Parathyroid adenoma (tissue), 2 donors: ENCODE measurements at regions not wholly inside any gene's neighbourhood (a gene's known extent, or its start where the extent isn't known, plus 50 kb on each side); places are given as distances from the start of the nearest gene placed in this dataset.

ENCODE experiments used
- H2AFZ ChIP-seq: fragments of 300-600 bp; sonication (generic); one replicate; pipeline ENCODE4 v1.7.0; 2017; ENCODE audit warnings: antibody characterized with exemption, mild to moderate bottlenecking
- H3K27ac ChIP-seq: fragments of 300-600 bp; sonication (generic); one replicate; pipeline ENCODE4 v1.7.0; 2017
- H3K27me3 ChIP-seq: fragments of 300-600 bp; sonication (generic); one replicate; pipeline ENCODE4 v1.7.0; 2017; ENCODE audit warnings: low read length; ENCODE audit not compliant: control insufficient read depth, insufficient read depth
- H3K36me3 ChIP-seq: fragments of 300-600 bp; sonication (generic); one replicate; pipeline ENCODE4 v1.7.0; 2017; ENCODE audit warnings: low read length; ENCODE audit not compliant: control insufficient read depth, insufficient read depth
- H3K4me1 ChIP-seq: fragments of 300-600 bp; sonication (generic); one replicate; pipeline ENCODE4 v1.7.0; 2017; ENCODE audit warnings: control low read depth
- H3K4me2 ChIP-seq: fragments of 300-600 bp; sonication (generic); one replicate; pipeline ENCODE4 v1.7.0; 2017; ENCODE audit warnings: low read length
- H3K4me3 ChIP-seq: fragments of 300-600 bp; sonication (generic); one replicate; pipeline ENCODE4 v1.7.0; 2017; ENCODE audit warnings: low read depth, low read length
- H3K79me2 ChIP-seq: fragments of 300-600 bp; sonication (generic); one replicate; pipeline ENCODE4 v1.7.0; 2017; ENCODE audit warnings: control low read depth
- H3K9ac ChIP-seq: fragments of 300-600 bp; sonication (generic); one replicate; pipeline ENCODE4 v1.7.0; 2017; ENCODE audit warnings: mild to moderate bottlenecking
- H3K9me3 ChIP-seq: fragments of 300-600 bp; sonication (generic); one replicate; pipeline ENCODE4 v1.7.0; 2017; ENCODE audit warnings: low read length; ENCODE audit not compliant: control insufficient read depth
- TF ChIP-seq, protein P1 (sequence below): fragments of 300-600 bp; sonication (generic); IDR thresholded peaks from one replicate; pipeline ENCODE4 v1.7.0; 2017; ENCODE audit warnings: antibody characterized with exemption, mild to moderate bottlenecking
- donor health status: primary hyperparathyroidism.

DNA sequence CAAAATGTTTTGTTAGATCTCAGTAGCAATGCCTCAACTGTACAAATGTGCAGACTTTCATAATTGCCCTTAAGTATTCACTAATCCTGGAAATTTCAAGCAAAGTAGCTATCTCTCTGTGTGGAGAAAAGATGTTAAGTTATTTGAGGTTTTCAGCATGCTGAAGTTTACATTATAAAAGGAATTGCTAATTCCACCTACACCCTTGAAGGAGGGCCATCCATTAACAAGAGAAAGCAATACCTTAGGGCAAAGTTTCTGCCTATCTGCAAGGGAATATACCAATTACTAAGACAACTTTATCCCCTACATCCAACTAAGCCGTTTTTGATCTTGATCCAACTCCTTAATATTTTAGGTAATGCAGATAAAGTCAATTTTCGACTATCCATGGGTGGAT is 380.7 kb upstream of the BTBD3 start:
- Histone ChIP-seq H3K79me2 (no peaks in the 10 kb centered on the region), H3K27ac (no peak overlapping the region), H3K27me3 (no peaks in the 10 kb centered on the region), H3K9me3 (no peaks in the 10 kb centered on the region), H3K9ac (no peak overlapping the region), H3K4me3 (no peak overlapping the region), H3K36me3 (no peaks in the 10 kb centered on the region), H2AFZ (no peak overlapping the region), H3K4me1 (no peaks in the 10 kb centered on the region), H3K4me2 (no peak overlapping the region)
- TF ChIP-seq, protein P1, sequence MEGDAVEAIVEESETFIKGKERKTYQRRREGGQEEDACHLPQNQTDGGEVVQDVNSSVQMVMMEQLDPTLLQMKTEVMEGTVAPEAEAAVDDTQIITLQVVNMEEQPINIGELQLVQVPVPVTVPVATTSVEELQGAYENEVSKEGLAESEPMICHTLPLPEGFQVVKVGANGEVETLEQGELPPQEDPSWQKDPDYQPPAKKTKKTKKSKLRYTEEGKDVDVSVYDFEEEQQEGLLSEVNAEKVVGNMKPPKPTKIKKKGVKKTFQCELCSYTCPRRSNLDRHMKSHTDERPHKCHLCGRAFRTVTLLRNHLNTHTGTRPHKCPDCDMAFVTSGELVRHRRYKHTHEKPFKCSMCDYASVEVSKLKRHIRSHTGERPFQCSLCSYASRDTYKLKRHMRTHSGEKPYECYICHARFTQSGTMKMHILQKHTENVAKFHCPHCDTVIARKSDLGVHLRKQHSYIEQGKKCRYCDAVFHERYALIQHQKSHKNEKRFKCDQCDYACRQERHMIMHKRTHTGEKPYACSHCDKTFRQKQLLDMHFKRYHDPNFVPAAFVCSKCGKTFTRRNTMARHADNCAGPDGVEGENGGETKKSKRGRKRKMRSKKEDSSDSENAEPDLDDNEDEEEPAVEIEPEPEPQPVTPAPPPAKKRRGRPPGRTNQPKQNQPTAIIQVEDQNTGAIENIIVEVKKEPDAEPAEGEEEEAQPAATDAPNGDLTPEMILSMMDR = no peak

DNA sequence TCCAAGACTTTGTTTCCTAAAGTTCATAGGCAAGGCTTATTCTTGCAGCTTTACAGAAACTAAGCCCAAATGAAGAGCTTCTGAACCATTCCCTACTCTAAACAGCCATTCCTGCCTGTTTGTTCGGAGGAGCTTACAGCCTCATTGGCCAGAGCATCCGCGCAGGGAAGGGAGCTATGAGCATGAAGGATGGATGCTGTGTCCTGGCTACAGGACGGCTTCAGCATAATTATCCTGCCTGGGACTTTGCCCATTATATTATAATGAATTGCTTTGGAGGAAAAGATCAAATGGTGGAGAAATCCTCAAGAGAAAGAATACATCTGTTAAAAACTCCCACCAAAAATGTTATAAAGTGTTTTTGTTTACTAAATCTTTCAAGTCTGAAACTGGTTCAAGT is 378.2 kb upstream of the BTBD3 start:
- Histone ChIP-seq H3K27me3 (no peaks in the 10 kb centered on the region), H3K4me1 (no peaks in the 10 kb centered on the region), H3K79me2 (no peaks in the 10 kb centered on the region), H3K4me3 (no peak overlapping the region), H3K9ac (no peak overlapping the region), H3K9me3 (no peaks in the 10 kb centered on the region), H2AFZ (no peak overlapping the region), H3K4me2 (no peak overlapping the region), H3K27ac (no peak overlapping the region), H3K36me3 (no peaks in the 10 kb centered on the region)
- TF ChIP-seq, protein P1 = no peak

DNA sequence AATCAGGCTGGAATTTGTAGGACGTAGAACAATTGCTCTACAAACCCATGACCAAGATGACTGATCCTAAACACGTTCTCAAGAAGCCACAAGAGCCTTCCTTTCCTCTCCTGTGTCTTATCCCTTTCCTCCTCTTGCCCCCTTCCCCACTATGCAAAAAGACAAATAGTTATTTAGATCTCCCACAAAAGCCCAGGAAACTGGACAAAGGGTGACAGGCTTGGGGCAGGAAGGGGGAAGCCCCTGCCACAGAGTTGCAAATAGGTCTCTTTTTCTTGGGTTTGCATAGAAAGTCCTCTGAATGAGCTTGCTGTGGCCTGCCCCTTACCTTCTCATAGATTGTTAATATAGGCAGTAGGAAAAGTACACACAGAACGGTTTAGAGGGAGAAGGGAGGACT is 377.1 kb upstream of the BTBD3 start:
- H3K4me1 ChIP-seq = no peaks in the 10 kb centered on the region
- H3K36me3 ChIP-seq = no peaks in the 10 kb centered on the region
- H3K27me3 ChIP-seq = no peaks in the 10 kb centered on the region
- no peak overlapping the region for H2AFZ ChIP-seq
- H3K9ac ChIP-seq = no peak overlapping the region
- H3K9me3 ChIP-seq = no peaks in the 10 kb centered on the region
- TF ChIP-seq, protein P1 = no peak
- no peak overlapping the region for H3K4me2 ChIP-seq
- no peaks in the 10 kb centered on the region for H3K79me2 ChIP-seq
- no peak overlapping the region for H3K4me3 ChIP-seq
- H3K27ac ChIP-seq = no peak overlapping the region

DNA sequence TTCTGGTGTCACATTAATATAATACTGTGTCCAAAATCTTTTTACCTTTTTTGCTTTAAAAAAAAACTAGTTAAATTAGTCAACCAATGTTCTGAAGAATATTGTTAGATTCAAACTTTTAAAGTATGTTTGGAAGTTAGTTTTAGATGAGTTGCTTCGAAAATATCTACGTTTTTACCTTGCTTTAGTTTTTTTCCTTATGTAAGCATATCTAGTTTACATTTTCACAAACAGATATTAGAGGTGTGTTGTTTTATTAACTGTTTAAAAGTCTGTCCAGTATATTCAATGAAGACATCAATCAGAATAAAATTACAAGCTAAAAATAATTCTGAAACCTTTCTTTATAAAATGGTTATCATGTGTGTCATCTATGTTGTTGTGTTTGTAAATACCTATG is 375.0 kb upstream of the BTBD3 start:
- Histone ChIP-seq H3K4me2 (no peak overlapping the region), H3K27me3 (no peaks in the 10 kb centered on the region), H3K36me3 (no peaks in the 10 kb centered on the region), H3K9me3 (no peaks in the 10 kb centered on the region), H2AFZ (no peak overlapping the region), H3K4me3 (no peak overlapping the region), H3K79me2 (no peaks in the 10 kb centered on the region), H3K27ac (no peak overlapping the region), H3K4me1 (no peaks in the 10 kb centered on the region), H3K9ac (no peak overlapping the region)
- TF ChIP-seq, protein P1 = no peak

DNA sequence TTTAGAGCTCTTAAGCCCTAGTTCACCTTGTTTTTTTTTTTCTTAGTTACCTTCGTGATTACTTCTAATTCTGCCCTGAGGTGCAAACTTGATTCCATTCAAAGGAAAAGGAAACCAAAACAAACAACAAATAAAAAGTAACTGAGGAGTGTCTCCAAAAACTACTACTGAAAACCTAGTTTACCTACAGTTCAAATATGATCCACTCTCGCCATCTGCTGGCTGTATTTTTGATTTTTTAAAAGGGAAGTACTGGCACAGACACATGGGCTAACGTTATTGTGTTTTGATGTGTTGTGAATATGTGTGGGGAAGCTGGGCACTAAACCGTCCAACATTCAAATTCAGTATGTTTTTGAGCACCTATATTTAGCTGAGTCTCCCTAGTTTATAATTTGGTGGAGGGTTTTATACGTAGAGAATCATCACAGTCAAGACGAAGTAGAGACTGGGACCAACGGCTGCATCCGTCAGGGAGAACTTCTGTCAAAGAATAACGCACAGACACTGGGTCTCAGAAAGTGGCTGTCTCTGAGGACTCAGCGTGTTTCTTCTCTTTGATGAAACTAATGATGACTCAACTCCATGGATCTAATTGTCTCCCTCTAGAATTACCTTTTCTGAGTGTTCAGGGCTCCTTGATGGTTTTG is 373.5 kb upstream of the BTBD3 start:
- Histone ChIP-seq H3K27me3 (no peaks in the 10 kb centered on the region), H3K4me2 (no peak overlapping the region), H2AFZ (peak overlapping the region; percentile 54), H3K79me2 (no peaks in the 10 kb centered on the region), H3K4me1 (no peaks in the 10 kb centered on the region), H3K27ac (no peak overlapping the region), H3K9me3 (no peaks in the 10 kb centered on the region), H3K9ac (no peak overlapping the region), H3K4me3 (no peak overlapping the region), H3K36me3 (no peaks in the 10 kb centered on the region)
- TF ChIP-seq, protein P1 = peak; percentile 56
